COLO829 (cell line): ENCODE measurements at regions not wholly inside any gene's neighbourhood (a gene's known extent, or its start where the extent isn't known, plus 50 kb on each side); places are given as distances from the start of the nearest gene placed in this dataset.
"Not testable (repeated sequence)": the region's sequence is repeated elsewhere in the genome, so short reads cannot be mapped to it uniquely, and the experiment has no call there.

ENCODE experiments used
- DNase-seq: peaks from one replicate; pipeline ENCODE4 v3.0.0; 2012; ENCODE audit warnings: low spot score

- DNase-seq: no peak
Measured at GRCh38 chr12:58419905-58420304, 478.5 kb downstream of the ATP23 start.

DNA sequence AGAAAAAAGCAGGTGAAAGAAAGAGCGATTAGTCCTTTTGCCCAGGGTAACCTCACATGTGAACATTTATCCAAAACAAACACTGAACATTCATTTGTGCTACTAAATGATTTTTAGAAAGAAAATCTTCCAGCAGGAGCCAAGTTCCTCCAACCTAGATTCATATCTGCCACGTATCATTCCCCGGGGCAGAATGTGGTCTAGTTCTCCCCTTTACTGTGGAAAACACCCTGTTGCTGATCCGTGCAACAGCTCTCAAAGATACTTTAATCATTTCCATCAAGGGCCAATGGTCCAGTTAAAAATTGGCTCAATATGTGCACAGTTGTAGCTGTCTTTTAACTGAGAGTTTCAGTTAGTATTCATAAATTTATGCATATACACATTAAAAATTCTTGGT is 479.1 kb downstream of the ATP23 start:
- DNase-seq: no peak

DNA sequence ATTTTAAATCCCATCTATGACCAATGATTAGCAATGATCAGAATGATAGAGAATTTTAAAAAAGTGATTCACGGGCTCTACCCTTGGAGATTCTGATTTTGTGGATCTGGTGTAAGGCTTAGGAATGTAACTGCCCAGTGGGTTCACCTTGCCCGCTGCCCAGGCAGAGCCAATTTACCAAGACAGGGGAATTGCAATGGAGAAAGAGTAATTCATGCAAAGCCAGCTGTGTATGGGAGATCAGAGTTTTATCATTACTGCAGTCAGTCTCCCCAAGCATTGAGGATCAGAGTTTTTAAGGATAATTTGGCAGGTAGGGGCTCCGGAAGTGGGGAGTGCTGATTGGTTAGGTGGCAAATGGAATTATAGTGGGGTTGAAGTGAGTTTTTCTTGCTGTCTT is 480.6 kb downstream of the ATP23 start:
- DNase-seq: no peak

DNA sequence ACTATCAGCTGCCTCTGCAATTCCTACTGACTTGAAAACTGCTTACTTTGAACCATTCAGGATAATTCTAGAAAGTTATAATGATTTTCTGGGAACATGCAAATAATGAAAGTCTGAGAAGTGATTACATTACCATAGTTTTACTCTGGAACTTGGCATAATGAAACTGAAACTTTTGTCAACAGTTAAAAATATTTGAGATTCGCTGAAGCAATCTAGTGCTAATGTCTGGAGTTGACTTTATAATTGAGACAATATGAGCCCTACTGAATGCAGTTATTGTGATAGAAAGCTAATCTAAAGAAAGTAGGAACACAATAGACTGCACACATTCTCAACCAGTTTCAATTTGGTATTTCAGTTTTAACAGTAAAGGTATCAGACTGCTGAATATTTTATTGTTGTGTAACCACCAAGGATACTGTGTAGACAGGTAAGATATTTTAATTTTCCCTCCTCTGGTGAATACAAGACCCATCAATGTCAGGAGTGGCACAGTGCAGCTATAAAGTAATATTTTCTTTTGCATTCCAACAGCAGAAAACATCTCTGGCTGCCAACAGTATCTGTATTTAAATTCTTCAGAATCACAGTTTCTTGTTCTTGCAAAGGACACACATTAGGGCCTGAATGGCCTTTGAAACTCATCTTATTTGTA is 483.5 kb downstream of the ATP23 start:
- DNase-seq: no peak

GRCh38 chr12:58425481-58426392 is 484.4 kb downstream of the ATP23 start:
- DNase-seq: peak; percentile 85

GRCh38 chr12:58426437-58426836 is 485.1 kb downstream of the ATP23 start:
- not testable (repeated sequence) for DNase-seq

GRCh38 chr12:58433959-58434358 is 486.3 kb downstream of the LRIG3 start:
- DNase-seq: no peak

DNA sequence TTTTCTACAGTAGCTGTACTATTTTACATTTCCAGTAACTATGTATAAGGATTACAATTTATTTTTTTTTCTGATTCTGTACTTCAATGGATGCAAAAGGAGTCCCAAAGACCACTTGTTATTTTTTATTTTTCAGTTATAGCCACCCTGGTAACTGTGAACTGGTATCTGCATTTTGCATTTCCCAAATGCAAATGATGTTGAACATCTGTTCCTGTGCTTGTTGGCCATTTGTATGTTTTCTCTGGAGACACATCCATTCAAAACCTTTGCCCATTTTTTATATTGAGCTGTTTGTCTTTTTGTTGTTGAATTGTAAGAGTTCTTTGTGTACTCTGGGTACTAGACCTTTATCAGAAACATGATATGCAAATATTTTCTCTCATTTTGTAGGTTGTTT is 485.6 kb downstream of the LRIG3 start:
- no peak for DNase-seq

- DNase-seq: no peak
Measured at GRCh38 chr12:58435647-58436046, 484.7 kb downstream of the LRIG3 start.

DNA sequence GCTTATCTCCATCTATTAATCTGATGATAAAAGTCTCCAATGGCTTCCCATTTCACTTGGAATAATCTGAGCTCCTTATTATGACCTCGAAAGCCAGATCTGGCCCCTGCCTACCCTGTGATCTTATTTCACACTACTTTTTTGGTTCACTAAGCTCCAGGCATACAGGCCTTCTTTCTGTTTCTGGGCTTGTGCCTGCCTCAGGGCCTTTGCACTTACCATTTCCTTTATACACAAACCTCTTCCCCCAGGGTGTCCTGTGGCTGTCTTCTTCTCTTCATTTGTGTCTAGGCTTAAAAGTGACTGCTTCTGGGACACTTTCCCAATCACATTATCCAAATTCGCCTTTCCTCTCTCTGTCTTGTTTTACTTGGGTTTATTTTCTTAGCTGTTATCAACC is 478.8 kb downstream of the LRIG3 start:
- no peak for DNase-seq

- DNase-seq: no peak
Measured at GRCh38 chr12:58443273-58443980, 476.9 kb downstream of the LRIG3 start.

DNA sequence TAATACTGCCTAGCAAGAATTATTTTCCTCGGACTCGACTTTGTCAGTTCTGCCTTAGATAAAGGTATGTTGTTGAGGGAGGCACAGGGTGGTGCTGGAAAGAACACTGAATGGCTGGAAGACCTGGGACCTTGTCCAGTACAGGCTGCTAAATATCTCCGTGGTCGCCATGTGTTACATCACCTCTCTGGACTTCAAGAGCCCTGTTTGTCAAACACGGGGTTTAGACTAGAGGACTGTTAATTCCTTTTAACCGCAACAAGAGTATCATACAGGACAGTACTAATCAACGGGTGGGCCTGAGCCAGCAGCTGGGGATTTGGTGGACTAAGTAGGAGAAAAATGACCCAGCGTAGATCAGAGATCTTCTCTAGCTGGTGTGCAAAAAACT is 476.3 kb downstream of the LRIG3 start:
- no peak for DNase-seq

DNA sequence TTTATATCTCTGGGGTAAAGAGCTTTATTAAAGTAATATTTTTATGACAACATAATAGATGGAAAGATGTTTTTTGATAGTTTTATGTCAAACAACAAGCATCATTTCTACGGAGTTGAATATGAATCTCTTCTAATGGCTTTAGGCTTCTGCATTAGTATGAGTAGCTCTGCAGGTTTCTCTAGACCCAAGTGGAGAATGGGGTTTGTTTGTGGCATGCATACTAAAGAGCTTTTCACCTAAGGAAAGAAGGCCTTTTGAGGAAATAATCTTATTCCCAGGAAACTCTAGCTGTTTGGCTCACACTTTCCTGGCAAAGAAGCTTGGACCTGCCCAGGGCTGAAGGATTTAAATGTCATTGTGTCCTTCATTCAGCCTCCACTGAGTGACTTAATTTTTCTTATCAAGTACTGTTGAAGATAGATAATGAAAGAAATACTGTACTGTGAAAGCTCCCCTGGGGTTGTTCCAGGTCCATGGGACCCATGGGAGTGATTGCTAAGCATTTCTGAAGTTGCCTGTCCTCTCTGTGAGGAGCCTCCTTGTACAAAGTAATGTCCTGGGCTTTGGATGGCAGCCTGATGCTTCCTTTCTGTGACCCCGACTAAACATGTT is 469.3 kb downstream of the LRIG3 start:
- DNase-seq: peak; percentile 17

DNA sequence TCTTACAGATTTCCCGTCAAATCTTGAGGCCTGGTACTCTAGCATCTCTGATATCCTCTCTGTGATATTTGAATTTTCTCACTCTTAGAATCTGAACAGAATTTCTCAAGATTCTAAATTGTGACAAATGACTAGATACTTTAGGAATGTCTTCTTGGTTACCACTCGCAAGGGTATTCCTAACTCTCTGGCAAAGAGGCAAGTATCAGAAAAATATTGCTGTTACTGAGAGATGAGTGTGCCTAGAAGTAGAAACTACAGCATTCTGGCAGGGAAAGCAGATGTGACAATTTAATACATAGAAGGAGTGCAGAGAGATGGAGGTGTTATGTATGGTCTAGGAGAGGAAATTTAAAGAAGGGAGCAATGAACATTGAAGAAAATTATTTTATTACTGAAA is 467.8 kb downstream of the LRIG3 start:
- DNase-seq: no peak

DNA sequence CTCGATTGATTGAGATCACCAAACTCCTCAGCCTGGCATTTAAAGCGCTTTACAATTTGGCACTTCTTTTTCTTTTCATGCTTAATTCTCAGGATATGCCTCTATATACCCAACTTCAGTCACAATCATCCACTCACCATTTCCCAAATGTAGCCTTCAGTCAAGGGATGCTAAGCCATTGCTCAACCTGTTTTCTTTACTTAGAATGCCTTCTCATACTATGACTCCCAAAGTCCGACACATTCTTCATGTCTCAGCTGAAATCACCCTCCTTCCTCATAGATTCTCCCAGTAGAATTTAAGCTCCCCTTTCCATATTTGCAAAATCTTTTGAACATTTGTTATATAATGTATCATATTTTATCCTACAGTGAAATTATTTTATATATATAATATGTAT is 467.0 kb downstream of the LRIG3 start:
- DNase-seq: no peak

DNA sequence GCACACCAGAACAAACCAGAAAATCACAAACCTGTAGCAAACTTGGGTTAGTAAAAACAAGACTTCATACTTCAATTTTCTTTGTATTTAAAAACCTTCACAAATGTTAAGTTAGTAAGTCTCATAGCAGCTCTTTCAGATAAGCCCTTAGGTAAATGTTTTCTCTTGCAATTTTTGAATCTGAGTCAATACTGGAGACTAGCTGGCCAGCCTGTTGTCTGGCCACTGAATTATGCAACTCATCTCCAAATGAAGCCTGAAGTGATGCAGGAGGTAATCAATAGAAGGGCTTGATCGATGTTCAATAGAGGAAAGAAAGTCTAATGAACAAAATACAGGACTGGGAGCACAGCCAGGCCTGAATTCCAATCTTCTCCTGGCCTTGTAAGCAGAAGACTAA is 465.2 kb downstream of the LRIG3 start:
- no peak for DNase-seq

- no peak for DNase-seq
Measured at GRCh38 chr12:58458102-58458501, 462.2 kb downstream of the LRIG3 start.

DNA sequence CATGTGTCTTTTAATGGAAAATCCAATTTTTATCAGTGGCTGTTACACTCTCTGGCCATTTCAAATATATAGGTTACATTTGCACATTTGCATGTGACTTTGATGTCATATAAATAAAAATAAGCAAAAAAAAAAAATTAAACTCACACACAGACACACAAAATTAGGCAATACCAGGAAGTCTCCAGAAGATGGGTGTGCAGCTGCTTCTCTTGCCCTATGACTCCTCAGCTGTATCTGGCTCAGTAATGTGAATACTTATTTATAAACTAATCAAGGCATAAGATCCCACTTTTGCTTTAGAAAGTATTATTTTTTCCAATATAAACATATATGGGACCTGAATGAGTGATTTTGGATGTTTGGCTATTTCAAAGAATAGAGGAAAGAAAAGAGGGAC is 461.1 kb downstream of the LRIG3 start:
- DNase-seq: no peak

- DNase-seq: no peak
Measured at GRCh38 chr12:58463051-58463450, 457.3 kb downstream of the LRIG3 start.

- DNase-seq: no peak
Measured at GRCh38 chr12:58465418-58465817, 454.9 kb downstream of the LRIG3 start.

DNA sequence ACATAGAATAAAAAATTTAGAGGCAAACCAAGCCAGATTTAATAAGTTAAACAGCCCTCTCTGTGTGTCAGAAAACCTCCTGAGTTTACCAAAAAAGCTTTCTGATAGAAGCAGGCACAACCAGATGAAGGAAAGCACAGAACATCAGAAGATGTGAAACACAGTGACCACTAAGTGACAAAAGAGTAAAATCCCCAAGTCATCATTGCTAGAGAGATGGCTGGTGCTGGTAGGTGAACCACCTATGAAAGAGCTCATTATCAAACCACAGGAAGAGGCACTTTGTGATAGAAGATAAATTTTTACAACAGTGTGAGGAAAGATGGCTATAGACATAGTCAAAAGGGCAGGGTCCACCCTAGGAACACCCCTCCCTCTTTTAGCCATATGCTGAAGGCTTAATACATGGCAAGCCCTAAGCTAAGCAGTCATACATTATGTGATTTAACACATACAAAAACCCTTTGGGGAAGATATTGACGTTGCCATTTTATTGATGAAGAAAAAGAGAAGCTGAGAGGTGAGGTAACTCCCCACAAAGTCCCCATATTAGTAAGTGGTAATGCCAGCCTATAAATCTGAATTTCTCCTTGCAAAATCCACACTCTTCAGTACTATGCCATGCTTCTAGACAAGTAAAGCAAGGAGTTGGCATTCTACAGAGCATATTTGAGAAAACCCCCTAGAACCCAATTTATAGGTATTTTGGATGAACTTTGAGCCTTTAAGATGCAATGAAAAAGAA is 449.9 kb downstream of the LRIG3 start:
- DNase-seq: no peak

DNA sequence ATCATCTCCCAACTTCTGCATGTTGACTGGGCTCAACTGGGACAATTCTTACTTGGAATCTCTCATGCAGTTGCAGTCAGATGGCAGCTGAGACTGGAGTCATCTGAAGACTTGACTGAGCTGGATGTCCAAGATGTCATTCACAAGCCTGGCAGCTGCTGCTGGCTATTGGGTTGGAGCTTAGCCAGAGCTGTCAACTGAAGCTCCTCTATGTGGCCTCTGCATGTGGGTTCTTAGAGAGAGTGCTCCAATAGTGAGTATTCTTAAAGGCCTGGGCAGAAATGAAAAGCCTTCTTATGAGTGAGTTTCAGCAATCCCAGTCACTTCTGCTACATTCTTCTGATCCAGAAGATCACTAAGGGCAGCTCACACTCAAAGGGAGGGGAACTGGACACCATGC is 440.9 kb downstream of the LRIG3 start:
- peak; percentile 36 for DNase-seq
